GM23338 (cell line): ENCODE measurements at regions not wholly inside any gene's neighbourhood (a gene's known extent, or its start where the extent isn't known, plus 50 kb on each side); places are given as distances from the start of the nearest gene placed in this dataset.

Source experiments
- CREB1 ChIP-seq: fragments of 250-450 bp; sonication (Bioruptor Pico); IDR thresholded peaks from 2 replicates; pipeline ENCODE4 v1.5.0; 2020; ENCODE audit warnings: low read depth, mild to moderate bottlenecking, moderate library complexity
- CTCF ChIP-seq, 2 experiments: fragments of 200-600 bp in 1 of 2; sonication (generic) in 1 of 2; conservative IDR thresholded peaks; 2 replicates each; pipeline versions ENCODE4 v1.5.1 to v1.6.1; 2016 to 2017; ENCODE audit warnings: antibody characterized with exemption in 2 of 2, low read depth in 2 of 2, mild to moderate bottlenecking in 2 of 2, moderate library complexity in 1 of 2
- EZH2 ChIP-seq: fragments of 200-600 bp; sonication (generic); IDR thresholded peaks from one replicate; pipeline ENCODE4 v1.8.0; 2017; ENCODE audit warnings: antibody characterized with exemption, mild to moderate bottlenecking, low read depth; ENCODE audit not compliant: unreplicated experiment
- EZH2phosphoT487 ChIP-seq: fragments of 200-600 bp; sonication (generic); IDR thresholded peaks from one replicate; pipeline ENCODE4 v1.8.1; 2018; ENCODE audit warnings: antibody characterized with exemption; ENCODE audit not compliant: unreplicated experiment
- JUNB ChIP-seq: IDR thresholded peaks from one replicate; pipeline ENCODE4 v1.6.1; 2016; ENCODE audit warnings: antibody characterized with exemption; ENCODE audit not compliant: unreplicated experiment
- NANOG ChIP-seq: IDR thresholded peaks from 2 replicates; pipeline ENCODE4 v1.6.1; 2016; ENCODE audit warnings: antibody characterized with exemption, borderline replicate concordance
- POLR2AphosphoS5 ChIP-seq: IDR thresholded peaks from 2 replicates; pipeline ENCODE4 v1.6.1; 2016; ENCODE audit warnings: antibody characterized with exemption, low read depth
- STAT1 ChIP-seq: IDR thresholded peaks from one replicate; pipeline ENCODE4 v1.6.1; 2016; ENCODE audit warnings: antibody characterized with exemption; ENCODE audit not compliant: unreplicated experiment
- ZNF114 ChIP-seq: fragments of 250-450 bp; sonication (Bioruptor Pico); IDR thresholded peaks from 2 replicates; pipeline ENCODE4 v1.5.0; 2020; ENCODE audit warnings: mild to moderate bottlenecking, moderate library complexity
- TF ChIP-seq, protein P1 (sequence below): IDR thresholded peaks from one replicate; pipeline ENCODE4 v1.6.1; 2018; ENCODE audit warnings: antibody characterized with exemption; ENCODE audit not compliant: unreplicated experiment
- TF ChIP-seq, protein P2 (sequence below): fragments of 250-450 bp; sonication (Bioruptor Pico); IDR thresholded peaks from 2 replicates; pipeline ENCODE4 v1.5.0; 2020; ENCODE audit warnings: mild to moderate bottlenecking, moderate library complexity
- TF ChIP-seq, protein P3 (sequence below): IDR thresholded peaks from 2 replicates; pipeline ENCODE4 v1.6.1; 2016; ENCODE audit warnings: antibody characterized with exemption

DNA sequence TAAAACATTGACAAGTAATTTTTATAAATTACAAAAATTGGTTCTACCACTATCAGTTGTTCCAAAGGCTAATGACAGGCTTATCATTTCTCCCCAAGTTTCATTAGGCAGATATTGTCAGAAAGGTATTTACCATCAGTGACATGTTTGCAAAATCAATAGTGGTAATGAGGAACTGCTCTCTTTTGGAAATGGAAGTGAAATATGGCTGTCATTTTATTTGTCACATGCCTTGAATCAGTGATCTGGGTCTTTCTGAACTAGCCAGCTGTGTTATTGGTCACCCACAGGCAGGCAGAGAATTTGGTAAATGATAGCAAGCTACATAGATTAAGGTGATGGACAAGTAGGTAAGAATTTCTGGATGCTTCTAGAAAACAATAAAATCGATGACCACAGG lies 268.0 kb upstream of the ARHGEF26 start:
- no peak for TF ChIP-seq CTCF (conservative IDR thresholded peaks at IDR 0.05; ENCODE audit: low read depth in 2 of 2)
- TF ChIP-seq EZH2phosphoT487: no peak
- TF ChIP-seq POLR2AphosphoS5: no peak
- TF ChIP-seq, protein P1, sequence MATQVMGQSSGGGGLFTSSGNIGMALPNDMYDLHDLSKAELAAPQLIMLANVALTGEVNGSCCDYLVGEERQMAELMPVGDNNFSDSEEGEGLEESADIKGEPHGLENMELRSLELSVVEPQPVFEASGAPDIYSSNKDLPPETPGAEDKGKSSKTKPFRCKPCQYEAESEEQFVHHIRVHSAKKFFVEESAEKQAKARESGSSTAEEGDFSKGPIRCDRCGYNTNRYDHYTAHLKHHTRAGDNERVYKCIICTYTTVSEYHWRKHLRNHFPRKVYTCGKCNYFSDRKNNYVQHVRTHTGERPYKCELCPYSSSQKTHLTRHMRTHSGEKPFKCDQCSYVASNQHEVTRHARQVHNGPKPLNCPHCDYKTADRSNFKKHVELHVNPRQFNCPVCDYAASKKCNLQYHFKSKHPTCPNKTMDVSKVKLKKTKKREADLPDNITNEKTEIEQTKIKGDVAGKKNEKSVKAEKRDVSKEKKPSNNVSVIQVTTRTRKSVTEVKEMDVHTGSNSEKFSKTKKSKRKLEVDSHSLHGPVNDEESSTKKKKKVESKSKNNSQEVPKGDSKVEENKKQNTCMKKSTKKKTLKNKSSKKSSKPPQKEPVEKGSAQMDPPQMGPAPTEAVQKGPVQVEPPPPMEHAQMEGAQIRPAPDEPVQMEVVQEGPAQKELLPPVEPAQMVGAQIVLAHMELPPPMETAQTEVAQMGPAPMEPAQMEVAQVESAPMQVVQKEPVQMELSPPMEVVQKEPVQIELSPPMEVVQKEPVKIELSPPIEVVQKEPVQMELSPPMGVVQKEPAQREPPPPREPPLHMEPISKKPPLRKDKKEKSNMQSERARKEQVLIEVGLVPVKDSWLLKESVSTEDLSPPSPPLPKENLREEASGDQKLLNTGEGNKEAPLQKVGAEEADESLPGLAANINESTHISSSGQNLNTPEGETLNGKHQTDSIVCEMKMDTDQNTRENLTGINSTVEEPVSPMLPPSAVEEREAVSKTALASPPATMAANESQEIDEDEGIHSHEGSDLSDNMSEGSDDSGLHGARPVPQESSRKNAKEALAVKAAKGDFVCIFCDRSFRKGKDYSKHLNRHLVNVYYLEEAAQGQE: no peak
- TF ChIP-seq CREB1 (CRISPR knock-in tag): no peak
- no peak for TF ChIP-seq STAT1
- no peak for TF ChIP-seq NANOG
- no peak for TF ChIP-seq EZH2
- TF ChIP-seq, protein P2, sequence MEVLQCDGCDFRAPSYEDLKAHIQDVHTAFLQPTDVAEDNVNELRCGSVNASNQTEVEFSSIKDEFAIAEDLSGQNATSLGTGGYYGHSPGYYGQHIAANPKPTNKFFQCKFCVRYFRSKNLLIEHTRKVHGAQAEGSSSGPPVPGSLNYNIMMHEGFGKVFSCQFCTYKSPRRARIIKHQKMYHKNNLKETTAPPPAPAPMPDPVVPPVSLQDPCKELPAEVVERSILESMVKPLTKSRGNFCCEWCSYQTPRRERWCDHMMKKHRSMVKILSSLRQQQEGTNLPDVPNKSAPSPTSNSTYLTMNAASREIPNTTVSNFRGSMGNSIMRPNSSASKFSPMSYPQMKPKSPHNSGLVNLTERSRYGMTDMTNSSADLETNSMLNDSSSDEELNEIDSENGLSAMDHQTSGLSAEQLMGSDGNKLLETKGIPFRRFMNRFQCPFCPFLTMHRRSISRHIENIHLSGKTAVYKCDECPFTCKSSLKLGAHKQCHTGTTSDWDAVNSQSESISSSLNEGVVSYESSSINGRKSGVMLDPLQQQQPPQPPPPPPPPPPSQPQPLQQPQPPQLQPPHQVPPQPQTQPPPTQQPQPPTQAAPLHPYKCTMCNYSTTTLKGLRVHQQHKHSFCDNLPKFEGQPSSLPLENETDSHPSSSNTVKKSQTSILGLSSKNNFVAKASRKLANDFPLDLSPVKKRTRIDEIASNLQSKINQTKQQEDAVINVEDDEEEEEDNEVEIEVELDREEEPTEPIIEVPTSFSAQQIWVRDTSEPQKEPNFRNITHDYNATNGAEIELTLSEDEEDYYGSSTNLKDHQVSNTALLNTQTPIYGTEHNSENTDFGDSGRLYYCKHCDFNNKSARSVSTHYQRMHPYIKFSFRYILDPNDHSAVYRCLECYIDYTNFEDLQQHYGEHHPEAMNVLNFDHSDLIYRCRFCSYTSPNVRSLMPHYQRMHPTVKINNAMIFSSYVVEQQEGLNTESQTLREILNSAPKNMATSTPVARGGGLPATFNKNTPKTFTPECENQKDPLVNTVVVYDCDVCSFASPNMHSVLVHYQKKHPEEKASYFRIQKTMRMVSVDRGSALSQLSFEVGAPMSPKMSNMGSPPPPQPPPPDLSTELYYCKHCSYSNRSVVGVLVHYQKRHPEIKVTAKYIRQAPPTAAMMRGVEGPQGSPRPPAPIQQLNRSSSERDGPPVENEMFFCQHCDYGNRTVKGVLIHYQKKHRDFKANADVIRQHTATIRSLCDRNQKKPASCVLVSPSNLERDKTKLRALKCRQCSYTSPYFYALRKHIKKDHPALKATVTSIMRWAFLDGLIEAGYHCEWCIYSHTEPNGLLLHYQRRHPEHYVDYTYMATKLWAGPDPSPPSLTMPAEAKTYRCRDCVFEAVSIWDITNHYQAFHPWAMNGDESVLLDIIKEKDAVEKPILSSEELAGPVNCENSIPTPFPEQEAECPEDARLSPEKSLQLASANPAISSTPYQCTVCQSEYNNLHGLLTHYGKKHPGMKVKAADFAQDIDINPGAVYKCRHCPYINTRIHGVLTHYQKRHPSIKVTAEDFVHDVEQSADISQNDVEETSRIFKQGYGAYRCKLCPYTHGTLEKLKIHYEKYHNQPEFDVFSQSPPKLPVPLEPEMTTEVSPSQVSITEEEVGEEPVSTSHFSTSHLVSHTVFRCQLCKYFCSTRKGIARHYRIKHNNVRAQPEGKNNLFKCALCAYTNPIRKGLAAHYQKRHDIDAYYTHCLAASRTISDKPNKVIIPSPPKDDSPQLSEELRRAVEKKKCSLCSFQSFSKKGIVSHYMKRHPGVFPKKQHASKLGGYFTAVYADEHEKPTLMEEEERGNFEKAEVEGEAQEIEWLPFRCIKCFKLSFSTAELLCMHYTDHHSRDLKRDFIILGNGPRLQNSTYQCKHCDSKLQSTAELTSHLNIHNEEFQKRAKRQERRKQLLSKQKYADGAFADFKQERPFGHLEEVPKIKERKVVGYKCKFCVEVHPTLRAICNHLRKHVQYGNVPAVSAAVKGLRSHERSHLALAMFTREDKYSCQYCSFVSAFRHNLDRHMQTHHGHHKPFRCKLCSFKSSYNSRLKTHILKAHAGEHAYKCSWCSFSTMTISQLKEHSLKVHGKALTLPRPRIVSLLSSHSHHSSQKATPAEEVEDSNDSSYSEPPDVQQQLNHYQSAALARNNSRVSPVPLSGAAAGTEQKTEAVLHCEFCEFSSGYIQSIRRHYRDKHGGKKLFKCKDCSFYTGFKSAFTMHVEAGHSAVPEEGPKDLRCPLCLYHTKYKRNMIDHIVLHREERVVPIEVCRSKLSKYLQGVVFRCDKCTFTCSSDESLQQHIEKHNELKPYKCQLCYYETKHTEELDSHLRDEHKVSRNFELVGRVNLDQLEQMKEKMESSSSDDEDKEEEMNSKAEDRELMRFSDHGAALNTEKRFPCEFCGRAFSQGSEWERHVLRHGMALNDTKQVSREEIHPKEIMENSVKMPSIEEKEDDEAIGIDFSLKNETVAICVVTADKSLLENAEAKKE (CRISPR knock-in tag): no peak
- TF ChIP-seq ZNF114 (CRISPR knock-in tag): no peak
- TF ChIP-seq, protein P3, sequence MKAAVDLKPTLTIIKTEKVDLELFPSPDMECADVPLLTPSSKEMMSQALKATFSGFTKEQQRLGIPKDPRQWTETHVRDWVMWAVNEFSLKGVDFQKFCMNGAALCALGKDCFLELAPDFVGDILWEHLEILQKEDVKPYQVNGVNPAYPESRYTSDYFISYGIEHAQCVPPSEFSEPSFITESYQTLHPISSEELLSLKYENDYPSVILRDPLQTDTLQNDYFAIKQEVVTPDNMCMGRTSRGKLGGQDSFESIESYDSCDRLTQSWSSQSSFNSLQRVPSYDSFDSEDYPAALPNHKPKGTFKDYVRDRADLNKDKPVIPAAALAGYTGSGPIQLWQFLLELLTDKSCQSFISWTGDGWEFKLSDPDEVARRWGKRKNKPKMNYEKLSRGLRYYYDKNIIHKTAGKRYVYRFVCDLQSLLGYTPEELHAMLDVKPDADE: no peak
- no peak for TF ChIP-seq JUNB
